PFSK-1 (cell line): ENCODE measurements at regions not wholly inside any gene's neighbourhood (a gene's known extent, or its start where the extent isn't known, plus 50 kb on each side); places are given as distances from the start of the nearest gene placed in this dataset.

ENCODE experiments used
- FOXP2 ChIP-seq: optimal IDR thresholded peaks from 2 replicates; pipeline ENCODE3; 2011; ENCODE audit warnings: borderline replicate concordance, control low read depth, inconsistent platforms; ENCODE audit not compliant: insufficient read depth; ENCODE audit errors: extremely low read length, extremely low read depth
- POLR2AphosphoS5 ChIP-seq: IDR thresholded peaks from 2 replicates; pipeline ENCODE4 v1.6.1; 2012; ENCODE audit warnings: low read depth, mild to moderate bottlenecking, control low read depth, low read length, moderate library complexity
- SIN3A ChIP-seq: IDR thresholded peaks from 2 replicates; pipeline ENCODE4 v1.6.1; 2012; ENCODE audit warnings: mild to moderate bottlenecking, low read length, moderate library complexity, borderline replicate concordance; ENCODE audit not compliant: insufficient read depth
- TAF1 ChIP-seq: IDR thresholded peaks from 2 replicates; pipeline ENCODE4 v1.6.1; 2012; ENCODE audit warnings: low read length, control low read depth, borderline replicate concordance; ENCODE audit not compliant: insufficient read depth
- TF ChIP-seq, protein P1 (sequence below), 2 experiments: IDR thresholded peaks; 2 replicates each; pipeline versions ENCODE4 v1.6.1 to v1.8.0; 2011 to 2012; ENCODE audit warnings: low read depth in 2 of 2, low read length in 2 of 2, control low read depth in 1 of 2, inconsistent platforms in 1 of 2, mild to moderate bottlenecking in 1 of 2, moderate library complexity in 1 of 2; ENCODE audit not compliant: insufficient read depth in 1 of 2

DNA sequence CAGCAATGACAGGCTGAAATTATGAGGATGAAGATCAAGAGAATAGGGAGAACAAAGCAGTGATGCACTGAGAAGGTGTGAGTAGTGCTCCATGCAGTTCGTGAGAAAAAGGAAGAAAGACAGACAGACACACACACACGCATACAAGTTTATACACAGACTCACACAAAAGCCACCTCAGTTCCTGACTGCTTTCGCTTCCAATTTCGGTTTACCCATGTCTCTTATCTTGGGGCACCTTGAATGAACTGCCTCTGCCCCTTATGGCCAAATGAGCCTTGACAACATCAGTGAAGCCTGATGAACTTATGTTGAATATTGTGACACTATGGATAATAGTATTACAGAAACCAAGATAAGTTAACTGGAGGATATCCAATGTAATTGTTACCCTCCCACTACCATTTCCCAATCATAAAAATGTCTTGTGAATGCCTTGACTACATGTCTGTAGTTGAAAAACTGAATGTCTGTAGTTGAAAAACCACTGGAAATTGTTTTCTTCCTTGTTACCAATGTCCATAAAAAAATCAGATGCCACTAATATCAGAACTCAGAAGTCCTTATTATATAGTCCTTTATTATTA, 380.4 kb upstream of the DDHD1 start:
- TF ChIP-seq SIN3A (no peak), POLR2AphosphoS5 (no peak), TAF1 (no peak), FOXP2 (no peak)
- TF ChIP-seq, protein P1, sequence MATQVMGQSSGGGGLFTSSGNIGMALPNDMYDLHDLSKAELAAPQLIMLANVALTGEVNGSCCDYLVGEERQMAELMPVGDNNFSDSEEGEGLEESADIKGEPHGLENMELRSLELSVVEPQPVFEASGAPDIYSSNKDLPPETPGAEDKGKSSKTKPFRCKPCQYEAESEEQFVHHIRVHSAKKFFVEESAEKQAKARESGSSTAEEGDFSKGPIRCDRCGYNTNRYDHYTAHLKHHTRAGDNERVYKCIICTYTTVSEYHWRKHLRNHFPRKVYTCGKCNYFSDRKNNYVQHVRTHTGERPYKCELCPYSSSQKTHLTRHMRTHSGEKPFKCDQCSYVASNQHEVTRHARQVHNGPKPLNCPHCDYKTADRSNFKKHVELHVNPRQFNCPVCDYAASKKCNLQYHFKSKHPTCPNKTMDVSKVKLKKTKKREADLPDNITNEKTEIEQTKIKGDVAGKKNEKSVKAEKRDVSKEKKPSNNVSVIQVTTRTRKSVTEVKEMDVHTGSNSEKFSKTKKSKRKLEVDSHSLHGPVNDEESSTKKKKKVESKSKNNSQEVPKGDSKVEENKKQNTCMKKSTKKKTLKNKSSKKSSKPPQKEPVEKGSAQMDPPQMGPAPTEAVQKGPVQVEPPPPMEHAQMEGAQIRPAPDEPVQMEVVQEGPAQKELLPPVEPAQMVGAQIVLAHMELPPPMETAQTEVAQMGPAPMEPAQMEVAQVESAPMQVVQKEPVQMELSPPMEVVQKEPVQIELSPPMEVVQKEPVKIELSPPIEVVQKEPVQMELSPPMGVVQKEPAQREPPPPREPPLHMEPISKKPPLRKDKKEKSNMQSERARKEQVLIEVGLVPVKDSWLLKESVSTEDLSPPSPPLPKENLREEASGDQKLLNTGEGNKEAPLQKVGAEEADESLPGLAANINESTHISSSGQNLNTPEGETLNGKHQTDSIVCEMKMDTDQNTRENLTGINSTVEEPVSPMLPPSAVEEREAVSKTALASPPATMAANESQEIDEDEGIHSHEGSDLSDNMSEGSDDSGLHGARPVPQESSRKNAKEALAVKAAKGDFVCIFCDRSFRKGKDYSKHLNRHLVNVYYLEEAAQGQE (IDR thresholded peaks at IDR 0.05; ENCODE audit: insufficient read depth in 1 of 2, low read depth in 2 of 2, low read length in 2 of 2): no peak

DNA sequence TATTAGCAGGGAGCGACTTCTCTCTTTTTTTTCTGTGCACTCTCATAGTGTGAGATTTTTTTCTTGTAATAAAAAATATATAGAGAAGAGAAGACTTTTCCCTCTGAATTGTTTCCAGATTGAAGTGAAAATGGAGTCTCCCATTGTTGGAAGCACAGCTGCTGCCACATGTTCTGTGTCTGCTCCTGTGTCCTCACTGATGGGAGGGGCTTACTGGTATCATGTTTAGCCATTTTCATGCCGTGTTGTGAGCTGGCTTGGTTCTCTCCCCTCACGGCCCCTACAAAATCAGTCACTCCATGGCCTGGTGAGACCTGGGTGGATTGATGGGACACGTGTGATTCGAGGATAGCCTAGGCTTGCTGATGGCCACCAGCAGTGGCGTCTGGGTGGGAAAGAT, 379.7 kb upstream of the DDHD1 start:
- TF ChIP-seq, protein P1 (IDR thresholded peaks at IDR 0.05; ENCODE audit: insufficient read depth in 1 of 2, low read depth in 2 of 2, low read length in 2 of 2): no peak
- TF ChIP-seq POLR2AphosphoS5 (no peak), SIN3A (no peak), TAF1 (no peak), FOXP2 (no peak)

DNA sequence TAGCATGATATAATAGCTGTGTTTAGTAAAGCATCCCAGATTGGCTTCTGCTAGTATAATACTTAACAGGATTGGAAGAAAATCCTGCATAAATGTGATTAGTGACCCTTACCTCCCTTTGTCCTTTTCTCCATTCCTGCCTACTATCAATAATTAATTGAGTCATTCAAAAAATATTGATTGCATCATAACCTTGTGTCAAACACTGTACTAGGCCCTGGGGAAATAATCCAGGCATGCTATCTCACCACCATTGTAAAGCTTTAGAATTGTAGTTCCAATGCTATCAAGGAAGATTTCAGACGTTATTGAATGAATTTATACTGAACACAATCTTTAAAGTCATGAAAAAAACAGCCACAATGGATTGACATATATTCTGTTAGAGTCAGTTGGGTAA, 378.6 kb upstream of the DDHD1 start:
- no peak for TF ChIP-seq TAF1

DNA sequence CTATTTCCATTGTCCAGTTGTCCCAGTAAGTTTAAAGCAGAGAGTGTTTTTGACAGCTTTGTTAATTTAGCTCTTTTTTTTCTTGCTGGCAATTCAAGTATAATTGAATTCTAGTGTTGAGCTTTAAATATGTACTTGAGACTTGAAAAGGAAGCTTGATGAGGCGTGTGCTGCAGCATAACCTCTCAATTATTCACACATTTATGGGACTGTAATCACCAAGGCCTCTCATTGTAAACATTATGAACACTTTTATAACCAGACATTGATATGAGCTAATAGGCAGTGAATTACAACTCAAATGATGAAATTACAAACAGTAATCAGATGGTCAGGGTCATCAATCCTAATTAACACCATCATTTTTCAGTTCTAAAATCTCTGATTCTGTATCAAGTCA, 378.0 kb upstream of the DDHD1 start:
- no peak for TF ChIP-seq POLR2AphosphoS5
- TF ChIP-seq FOXP2: no peak
- TF ChIP-seq TAF1: no peak
- TF ChIP-seq, protein P1 (IDR thresholded peaks at IDR 0.05; ENCODE audit: insufficient read depth in 1 of 2, low read depth in 2 of 2, low read length in 2 of 2): no peak
- TF ChIP-seq SIN3A: no peak

DNA sequence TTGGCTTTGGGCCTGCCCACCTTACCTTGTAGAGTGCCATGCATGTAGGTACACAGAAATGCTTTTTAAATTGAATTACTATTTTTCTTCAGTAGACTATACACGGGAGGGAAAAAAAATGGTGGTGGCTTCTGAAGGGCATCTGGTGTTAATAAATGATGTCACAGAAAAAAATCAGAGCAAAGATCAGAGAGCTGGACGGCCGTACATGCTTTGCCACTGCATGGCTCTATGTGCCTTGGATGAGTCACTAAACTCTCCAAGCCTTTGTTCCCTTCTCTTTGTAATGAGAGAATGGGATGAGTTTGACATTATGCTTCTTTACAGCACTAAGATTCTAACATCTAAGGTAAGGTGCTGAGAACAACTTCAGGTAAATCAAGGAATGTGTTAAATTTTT, 376.4 kb upstream of the DDHD1 start:
- TF ChIP-seq SIN3A: no peak
- no peak for TF ChIP-seq FOXP2
- no peak for TF ChIP-seq TAF1
- TF ChIP-seq, protein P1 (IDR thresholded peaks at IDR 0.05; ENCODE audit: insufficient read depth in 1 of 2, low read depth in 2 of 2, low read length in 2 of 2): no peak
- no peak for TF ChIP-seq POLR2AphosphoS5
